NCI-H2227 (cell line): ENCODE measurements at regions not wholly inside any gene's neighbourhood (a gene's known extent, or its start where the extent isn't known, plus 50 kb on each side); places are given as distances from the start of the nearest gene placed in this dataset.

Source experiments
- DNase-seq: peaks from one replicate; lab custom pipeline; 2025; ENCODE audit not compliant: unreplicated experiment; lab: John Stamatoyannopoulos, UW

- DNase-seq: no peak
Observed at GRCh38 chr2:898319-898718, 52.3 kb upstream of the SNTG2 start.

GRCh38 chr2:897091-897490, 53.6 kb upstream of the SNTG2 start:
- no peak for DNase-seq

- DNase-seq: no peak
Observed at GRCh38 chr2:893311-893710, 57.3 kb upstream of the SNTG2 start.

- no peak for DNase-seq
Observed at GRCh38 chr2:892892-893291, 57.8 kb upstream of the SNTG2 start.

GRCh38 chr2:892401-892800, 58.2 kb upstream of the SNTG2 start:
- no peak for DNase-seq

GRCh38 chr2:891734-892133, 58.9 kb upstream of the SNTG2 start:
- no peak for DNase-seq

- no peak for DNase-seq
Observed at GRCh38 chr2:890791-891190, 59.9 kb upstream of the SNTG2 start.

GRCh38 chr2:890214-890613, 60.4 kb upstream of the SNTG2 start:
- no peak for DNase-seq

- no peak for DNase-seq
Observed at GRCh38 chr2:888906-889566, 61.6 kb upstream of the SNTG2 start.

- no peak for DNase-seq
Observed at GRCh38 chr2:888211-888801, 62.3 kb upstream of the SNTG2 start.

- no peak for DNase-seq
Observed at GRCh38 chr2:887639-888038, 63.0 kb upstream of the SNTG2 start.

- no peak for DNase-seq
Observed at GRCh38 chr2:886072-887022, 64.3 kb upstream of the SNTG2 start.

GRCh38 chr2:885230-886071, 65.2 kb upstream of the SNTG2 start:
- no peak for DNase-seq

GRCh38 chr2:883803-884748, 66.6 kb upstream of the SNTG2 start:
- no peak for DNase-seq

- no peak for DNase-seq
Observed at GRCh38 chr2:883260-883802, 67.3 kb upstream of the SNTG2 start.

GRCh38 chr2:881204-881918, 69.3 kb upstream of the SNTG2 start:
- DNase-seq: no peak

- DNase-seq: no peak
Observed at GRCh38 chr2:880201-880970, 70.3 kb upstream of the SNTG2 start.

GRCh38 chr2:879540-879939, 71.1 kb upstream of the SNTG2 start:
- no peak for DNase-seq
